HEK293 (cell line): ENCODE measurements at regions not wholly inside any gene's neighbourhood (a gene's known extent, or its start where the extent isn't known, plus 50 kb on each side); places are given as distances from the start of the nearest gene placed in this dataset.

Source experiments
- CTCF ChIA-PET: fragments of 350-600 bp; formaldehyde crosslinking; extraction: SDS; loops from one replicate; lab custom pipeline; 2021; ENCODE audit warnings: antibody characterized with exemption; lab: Yijun Ruan, JAX
- POLR2A ChIA-PET: fragments of 300-600 bp; formaldehyde crosslinking; extraction: SDS; loops from one replicate; lab custom pipeline; 2020; ENCODE audit warnings: antibody characterized with exemption, inconsistent platforms; lab: Yijun Ruan, JAX
- H3K27ac ChIP-seq: fragments of 200-500 bp; sonication (Bioruptor generic); 2 replicates; pipeline ENCODE4 v1.5.1; 2014; ENCODE audit warnings: low read depth, low read length, control low read depth, inconsistent platforms; ENCODE audit errors: extremely low read depth
- H3K36me3 ChIP-seq, 2 experiments: fragments of 200-500 bp in 1 of 2; sonication (Bioruptor generic) in 1 of 2; 1 replicate in 1 of 2; 2 replicates in 1 of 2; pipeline ENCODE4 v1.5.1; 2014 to 2017; ENCODE audit warnings: inconsistent platforms in 2 of 2, low read length in 2 of 2; ENCODE audit not compliant: control insufficient read depth in 2 of 2, insufficient read depth in 1 of 2
- H3K4me1 ChIP-seq: fragments of 200-500 bp; sonication (Bioruptor generic); 2 replicates; pipeline ENCODE4 v1.5.1; 2014; ENCODE audit warnings: mild to moderate bottlenecking, low read length, inconsistent platforms; ENCODE audit not compliant: control insufficient read depth, insufficient read depth
- H3K4me3 ChIP-seq: 2 replicates; pipeline ENCODE4 v1.5.1; 2011; ENCODE audit warnings: low read depth, mild to moderate bottlenecking, control low read depth, low read length, moderate library complexity
- H3K9me3 ChIP-seq: fragments of 200-500 bp; sonication (Bioruptor generic); 2 replicates; pipeline ENCODE4 v1.5.1; 2014; ENCODE audit warnings: low read depth, low read length, inconsistent platforms; ENCODE audit not compliant: control insufficient read depth, insufficient read depth
- FEZF1 ChIP-seq: fragments of 450-650 bp; formaldehyde crosslinking; IDR thresholded peaks from 2 replicates; pipeline ENCODE4 v1.5.1; 2016; ENCODE audit warnings: missing biosample characterization, missing genetic modification characterization
- GFI1B ChIP-seq: fragments of 450-650 bp; formaldehyde crosslinking; IDR thresholded peaks from 2 replicates; pipeline ENCODE4 v1.5.1; 2016; ENCODE audit warnings: missing biosample characterization, missing genetic modification characterization
- KLF17 ChIP-seq: fragments of 450-650 bp; formaldehyde crosslinking; IDR thresholded peaks from 2 replicates; pipeline ENCODE4 v1.5.1; 2016; ENCODE audit warnings: missing biosample characterization, missing genetic modification characterization
- SALL2 ChIP-seq: fragments of 450-650 bp; formaldehyde crosslinking; IDR thresholded peaks from 2 replicates; pipeline ENCODE4 v1.5.0; 2017; ENCODE audit warnings: missing biosample characterization, mild to moderate bottlenecking, missing genetic modification characterization, borderline replicate concordance
- SP3 ChIP-seq: fragments of 450-650 bp; formaldehyde crosslinking; IDR thresholded peaks from 2 replicates; pipeline ENCODE4 v1.5.1; 2016; ENCODE audit warnings: missing biosample characterization, missing genetic modification characterization
- ZBTB49 ChIP-seq: fragments of 450-650 bp; formaldehyde crosslinking; IDR thresholded peaks from 2 replicates; pipeline ENCODE4 v1.5.1; 2016; ENCODE audit warnings: missing biosample characterization, missing genetic modification characterization, low read depth
- ZNF114 ChIP-seq: fragments of 450-650 bp; formaldehyde crosslinking; IDR thresholded peaks from 2 replicates; pipeline ENCODE4 v1.5.0; 2017; ENCODE audit warnings: missing biosample characterization, missing genetic modification characterization
- ZNF121 ChIP-seq: fragments of 450-650 bp; formaldehyde crosslinking; IDR thresholded peaks from 2 replicates; pipeline ENCODE4 v1.5.1; 2016; ENCODE audit warnings: missing biosample characterization, missing genetic modification characterization
- ZNF146 ChIP-seq: fragments of 450-650 bp; formaldehyde crosslinking; IDR thresholded peaks from 2 replicates; pipeline ENCODE4 v1.5.1; 2016; ENCODE audit warnings: missing biosample characterization, missing genetic modification characterization
- ZNF239 ChIP-seq: fragments of 450-650 bp; formaldehyde crosslinking; IDR thresholded peaks from 2 replicates; pipeline ENCODE4 v1.5.1; 2016; ENCODE audit warnings: missing biosample characterization, missing genetic modification characterization
- ZNF280D ChIP-seq: fragments of 450-650 bp; formaldehyde crosslinking; IDR thresholded peaks from 2 replicates; pipeline ENCODE4 v1.5.1; 2016; ENCODE audit warnings: missing biosample characterization, missing genetic modification characterization
- ZNF398 ChIP-seq: fragments of 450-650 bp; formaldehyde crosslinking; IDR thresholded peaks from 2 replicates; pipeline ENCODE4 v1.5.1; 2017; ENCODE audit warnings: missing biosample characterization, missing genetic modification characterization
- ZNF514 ChIP-seq: fragments of 450-650 bp; formaldehyde crosslinking; IDR thresholded peaks from 2 replicates; pipeline ENCODE4 v1.5.1; 2016; ENCODE audit warnings: missing biosample characterization, missing genetic modification characterization
- ZNF596 ChIP-seq: fragments of 450-650 bp; IDR thresholded peaks from 2 replicates; pipeline ENCODE4 v1.5.0; 2018; ENCODE audit warnings: missing biosample characterization, mild to moderate bottlenecking, missing genetic modification characterization, moderate library complexity
- ZNF621 ChIP-seq: fragments of 450-650 bp; formaldehyde crosslinking; IDR thresholded peaks from 2 replicates; pipeline ENCODE4 v1.5.1; 2017; ENCODE audit warnings: missing biosample characterization, missing genetic modification characterization
- ZNF670 ChIP-seq: fragments of 450-650 bp; formaldehyde crosslinking; IDR thresholded peaks from 2 replicates; pipeline ENCODE4 v1.5.1; 2016; ENCODE audit warnings: missing biosample characterization, missing genetic modification characterization, low read depth
- ZNF747 ChIP-seq: fragments of 450-650 bp; formaldehyde crosslinking; IDR thresholded peaks from 2 replicates; pipeline ENCODE4 v1.5.1; 2016; ENCODE audit warnings: missing biosample characterization, missing genetic modification characterization
- ZNF837 ChIP-seq: fragments of 450-650 bp; formaldehyde crosslinking; IDR thresholded peaks from 2 replicates; pipeline ENCODE4 v1.5.1; 2016; ENCODE audit warnings: missing biosample characterization, missing genetic modification characterization
- TF ChIP-seq, protein P1 (sequence below): fragments of 450-650 bp; formaldehyde crosslinking; IDR thresholded peaks from 2 replicates; pipeline ENCODE4 v1.5.1; 2017; ENCODE audit warnings: missing biosample characterization, missing genetic modification characterization

DNA sequence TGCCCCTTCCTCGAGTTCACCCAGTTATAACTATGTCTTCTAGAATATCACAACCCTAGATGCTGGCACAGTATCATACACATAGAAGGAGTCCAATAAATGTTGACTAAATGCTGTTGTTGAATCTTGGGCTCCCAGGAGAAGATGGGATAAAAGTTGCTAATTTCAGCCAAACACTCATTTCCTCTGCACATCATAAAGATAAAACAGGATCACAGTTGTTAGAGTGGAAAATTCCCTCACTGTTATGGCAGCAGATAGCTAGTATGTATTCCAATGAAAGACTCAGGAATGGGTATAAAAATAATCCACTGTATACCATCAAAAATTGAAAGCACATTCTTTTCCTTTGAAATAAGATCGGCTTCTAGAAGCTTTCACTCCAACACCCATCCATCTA lies 294.9 kb upstream of the TSHZ2 start:
- ChIA-PET CTCF (no interaction called here), POLR2A (no interaction called here)
- no peaks in the 10 kb centered on the region for H3K9me3 ChIP-seq
- H3K36me3 ChIP-seq: no peaks in the 10 kb centered on the region
- H3K4me1 ChIP-seq: no peaks in the 10 kb centered on the region
- H3K27ac ChIP-seq: no peak overlapping the region
- TF ChIP-seq ZNF114 (tag by site-specific recombination) (no peak), SP3 (no peak), ZNF121 (tag by site-specific recombination) (no peak), ZNF280D (tag by site-specific recombination) (no peak), ZNF596 (tag by site-specific recombination) (no peak), KLF17 (tag by site-specific recombination) (no peak), ZBTB49 (no peak), ZNF747 (no peak), GFI1B (tag by site-specific recombination) (no peak), ZNF239 (tag by site-specific recombination) (no peak), ZNF837 (tag by site-specific recombination) (no peak), ZNF146 (tag by site-specific recombination) (no peak), ZNF398 (no peak), SALL2 (tag by site-specific recombination) (no peak), FEZF1 (tag by site-specific recombination) (no peak), ZNF514 (tag by site-specific recombination) (no peak), ZNF621 (tag by site-specific recombination) (no peak), ZNF670 (no peak)
- TF ChIP-seq, protein P1, sequence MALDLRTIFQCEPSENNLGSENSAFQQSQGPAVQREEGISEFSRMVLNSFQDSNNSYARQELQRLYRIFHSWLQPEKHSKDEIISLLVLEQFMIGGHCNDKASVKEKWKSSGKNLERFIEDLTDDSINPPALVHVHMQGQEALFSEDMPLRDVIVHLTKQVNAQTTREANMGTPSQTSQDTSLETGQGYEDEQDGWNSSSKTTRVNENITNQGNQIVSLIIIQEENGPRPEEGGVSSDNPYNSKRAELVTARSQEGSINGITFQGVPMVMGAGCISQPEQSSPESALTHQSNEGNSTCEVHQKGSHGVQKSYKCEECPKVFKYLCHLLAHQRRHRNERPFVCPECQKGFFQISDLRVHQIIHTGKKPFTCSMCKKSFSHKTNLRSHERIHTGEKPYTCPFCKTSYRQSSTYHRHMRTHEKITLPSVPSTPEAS (tag by site-specific recombination): no peak
- H3K4me3 ChIP-seq: no peak overlapping the region
